Upper lobe of left lung (tissue), 4 donors: ENCODE measurements at regions not wholly inside any gene's neighbourhood (a gene's known extent, or its start where the extent isn't known, plus 50 kb on each side); places are given as distances from the start of the nearest gene placed in this dataset.

Source experiments
- CTCF ChIP-seq, 6 experiments: fragments of 450-650 bp in 4 of 6; fragments of 200-600 bp in 2 of 6; sonication (generic) in 2 of 6; IDR thresholded peaks; one replicate each; pipeline ENCODE4 v1.5.1; 2016 to 2019; ENCODE audit warnings: antibody characterized with exemption in 6 of 6
- EP300 ChIP-seq, 4 donors: sonication (generic); formaldehyde crosslinking; IDR thresholded peaks; one replicate each; pipeline ENCODE4 v1.5.1; 2017; ENCODE audit warnings: antibody characterized with exemption in 4 of 4, control low read depth in 2 of 4
- POLR2A ChIP-seq, 4 donors: fragments of 450-650 bp; IDR thresholded peaks; one replicate each; pipeline ENCODE4 v1.5.1; 2016 to 2017; ENCODE audit warnings: antibody characterized with exemption in 4 of 4, mild to moderate bottlenecking in 2 of 4

GRCh38 chr7:133134810-133135209 is 52.9 kb upstream of the CHCHD3 start:
- TF ChIP-seq EP300 (IDR thresholded peaks at IDR 0.05) (no peak), CTCF (IDR thresholded peaks at IDR 0.05) (no peak), POLR2A (IDR thresholded peaks at IDR 0.05) (no peak)
